Body of pancreas (tissue), 4 donors: ENCODE measurements at regions not wholly inside any gene's neighbourhood (a gene's known extent, or its start where the extent isn't known, plus 50 kb on each side); places are given as distances from the start of the nearest gene placed in this dataset.

Experiments
- ATAC-seq: fragments of 150-250 bp; one replicate; pipeline ENCODE4 v1.9.1; 2016
- DNase-seq, 4 donors: peaks; one replicate each; pipeline ENCODE4 v3.0.0-alpha.2; 2019
- H3K27ac ChIP-seq, 4 donors: fragments of 200-600 bp; sonication (generic); 1 replicate in 3 of 4; 2 replicates in 1 of 4; pipeline versions ENCODE4 v1.5.1 to v1.6.1; 2016 to 2019; ENCODE audit warnings: mild to moderate bottlenecking in 1 of 4, mixed read lengths in 1 of 4, moderate library complexity in 1 of 4
- H3K27me3 ChIP-seq, 2 donors: fragments of 200-600 bp; sonication (generic); one replicate each; pipeline ENCODE4 v1.6.0; 2016; ENCODE audit warnings: mild to moderate bottlenecking in 1 of 2
- H3K36me3 ChIP-seq, 2 donors: fragments of 200-600 bp; sonication (generic); replicated peaks in 1 of 2; 2 replicates each; pipeline ENCODE4 v1.5.1; 2016; ENCODE audit warnings: low read depth in 2 of 2; ENCODE audit not compliant: insufficient read depth in 1 of 2
- H3K4me1 ChIP-seq: fragments of 200-600 bp; sonication (generic); one replicate; pipeline ENCODE4 v1.6.0; 2016
- H3K4me3 ChIP-seq, 2 donors: fragments of 200-600 bp; sonication (generic); 1 replicate in 1 of 2; 2 replicates in 1 of 2; pipeline ENCODE4 v1.5.1; 2016 to 2019
- H3K9me3 ChIP-seq, 3 donors: fragments of 200-600 bp; sonication (generic); 1 replicate in 2 of 3; 2 replicates in 1 of 3; pipeline ENCODE4 v1.5.1; 2016
- POLR2A ChIP-seq, 3 donors: fragments of 450-650 bp; IDR thresholded peaks; one replicate each; pipeline ENCODE4 v1.6.1; 2016; ENCODE audit warnings: antibody characterized with exemption in 3 of 3, mild to moderate bottlenecking in 2 of 3
- WGBS, 2 donors: methylation state at CpG; one replicate each; pipeline ENCODE4 v1.1.5; 2017; 5-methylcytosine and 5-hydroxymethylcytosine counted together
- intact Hi-C: fragments of 100-400 bp; cut with DNase I; formaldehyde crosslinking; loops from one replicate; pipeline ENCODE4 v1.15.1; 2023
- TF ChIP-seq, protein P1 (sequence below), 7 experiments: fragments of 450-650 bp in 4 of 7; fragments of 200-600 bp in 3 of 7; sonication (generic) in 3 of 7; IDR thresholded peaks; one replicate each; pipeline ENCODE4 v1.5.1; 2016 to 2019; ENCODE audit warnings: antibody characterized with exemption in 7 of 7

DNA sequence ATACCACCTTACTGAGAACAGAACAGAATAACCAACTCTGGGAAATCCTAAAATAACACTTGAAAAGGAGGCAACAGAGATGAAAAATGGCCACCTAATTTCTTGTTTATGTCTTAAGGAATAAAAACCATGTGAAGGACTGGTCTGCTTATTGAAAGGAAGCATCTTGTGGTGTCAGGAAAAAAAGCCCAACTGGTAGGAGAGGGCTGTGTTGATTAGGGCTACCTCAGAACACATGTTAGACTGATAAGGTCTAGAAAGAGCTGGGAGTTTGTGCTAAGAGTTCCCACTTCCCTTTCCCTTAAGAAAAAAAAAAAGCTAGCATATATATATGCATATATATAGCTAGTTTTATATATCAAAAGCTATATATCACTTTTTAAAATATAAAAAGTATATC, 425.3 kb upstream of the BTBD3 start:
- Histone ChIP-seq H3K36me3 (no peaks in the 10 kb centered on the region), H3K4me1 (no peaks in the 10 kb centered on the region), H3K27ac (no peak overlapping the region), H3K4me3 (no peak overlapping the region), H3K9me3 (no peaks in the 10 kb centered on the region), H3K27me3 (no peaks in the 10 kb centered on the region)
- DNase-seq, result no peak
- intact Hi-C loops, result no loop called here
- no peak for TF ChIP-seq POLR2A (IDR thresholded peaks at IDR 0.05)
- TF ChIP-seq, protein P1, sequence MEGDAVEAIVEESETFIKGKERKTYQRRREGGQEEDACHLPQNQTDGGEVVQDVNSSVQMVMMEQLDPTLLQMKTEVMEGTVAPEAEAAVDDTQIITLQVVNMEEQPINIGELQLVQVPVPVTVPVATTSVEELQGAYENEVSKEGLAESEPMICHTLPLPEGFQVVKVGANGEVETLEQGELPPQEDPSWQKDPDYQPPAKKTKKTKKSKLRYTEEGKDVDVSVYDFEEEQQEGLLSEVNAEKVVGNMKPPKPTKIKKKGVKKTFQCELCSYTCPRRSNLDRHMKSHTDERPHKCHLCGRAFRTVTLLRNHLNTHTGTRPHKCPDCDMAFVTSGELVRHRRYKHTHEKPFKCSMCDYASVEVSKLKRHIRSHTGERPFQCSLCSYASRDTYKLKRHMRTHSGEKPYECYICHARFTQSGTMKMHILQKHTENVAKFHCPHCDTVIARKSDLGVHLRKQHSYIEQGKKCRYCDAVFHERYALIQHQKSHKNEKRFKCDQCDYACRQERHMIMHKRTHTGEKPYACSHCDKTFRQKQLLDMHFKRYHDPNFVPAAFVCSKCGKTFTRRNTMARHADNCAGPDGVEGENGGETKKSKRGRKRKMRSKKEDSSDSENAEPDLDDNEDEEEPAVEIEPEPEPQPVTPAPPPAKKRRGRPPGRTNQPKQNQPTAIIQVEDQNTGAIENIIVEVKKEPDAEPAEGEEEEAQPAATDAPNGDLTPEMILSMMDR (IDR thresholded peaks at IDR 0.05), result no peak
- ATAC-seq, result no peak

DNA sequence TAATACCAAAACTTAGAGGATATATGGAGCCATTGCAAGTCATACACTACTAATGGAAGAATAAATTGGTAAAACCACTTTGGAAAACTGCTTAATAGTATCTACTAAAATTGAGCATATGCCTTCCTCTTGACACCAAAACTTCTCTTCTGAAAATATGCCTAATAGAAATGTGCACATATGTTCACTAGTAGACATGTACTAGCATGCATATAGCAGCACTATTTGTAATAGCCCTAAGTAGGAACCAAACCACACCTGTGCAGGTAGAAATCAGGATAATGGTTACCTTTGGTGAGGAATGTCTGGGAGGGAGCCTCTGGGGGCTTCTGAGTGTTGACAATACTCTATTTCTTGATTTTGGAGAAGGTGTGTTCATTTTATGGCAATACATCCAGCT, 424.8 kb upstream of the BTBD3 start:
- ATAC-seq, result no peak

DNA sequence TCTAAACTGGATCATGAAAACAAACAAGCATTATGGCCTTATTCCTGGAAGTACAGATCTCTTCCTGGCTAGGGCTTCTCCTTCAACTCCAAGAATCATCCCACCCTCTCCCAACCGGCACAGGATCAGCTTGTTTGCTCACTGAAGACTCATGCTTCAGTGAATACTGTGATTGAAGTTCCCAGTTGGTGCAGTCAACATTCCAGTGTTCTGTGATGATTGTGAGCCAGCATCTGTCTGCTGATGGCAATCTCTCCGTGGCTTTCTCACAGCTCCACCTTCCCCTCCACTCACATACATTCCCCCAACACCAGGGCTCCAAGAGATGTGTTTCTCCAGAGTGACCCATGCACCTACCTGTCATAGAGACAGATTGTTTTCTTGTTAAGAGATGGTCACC, 421.3 kb upstream of the BTBD3 start:
- ATAC-seq (no peak), DNase-seq (no peak)
- Histone ChIP-seq H3K9me3 (no peaks in the 10 kb centered on the region), H3K27me3 (no peaks in the 10 kb centered on the region), H3K4me3 (no peak overlapping the region), H3K4me1 (no peaks in the 10 kb centered on the region), H3K27ac (no peak overlapping the region), H3K36me3 (no peaks in the 10 kb centered on the region)
- intact Hi-C loops, result no loop called here
- TF ChIP-seq POLR2A (IDR thresholded peaks at IDR 0.05), result no peak
- TF ChIP-seq, protein P1 (IDR thresholded peaks at IDR 0.05), result no peak
- WGBS, 2 donors, result 21 to 40% methylated on average over 2 of the region's 2 CpGs

More for the DNA sequence above, 424.8 kb upstream of the BTBD3 start:
- TF ChIP-seq POLR2A (IDR thresholded peaks at IDR 0.05), result no peak
- TF ChIP-seq, protein P1 (IDR thresholded peaks at IDR 0.05), result no peak
- Histone ChIP-seq H3K27ac (no peak overlapping the region), H3K9me3 (no peaks in the 10 kb centered on the region), H3K4me3 (no peak overlapping the region), H3K36me3 (no peaks in the 10 kb centered on the region), H3K27me3 (no peaks in the 10 kb centered on the region), H3K4me1 (no peaks in the 10 kb centered on the region)
- intact Hi-C loops, result no loop called here
- DNase-seq, result no peak

DNA sequence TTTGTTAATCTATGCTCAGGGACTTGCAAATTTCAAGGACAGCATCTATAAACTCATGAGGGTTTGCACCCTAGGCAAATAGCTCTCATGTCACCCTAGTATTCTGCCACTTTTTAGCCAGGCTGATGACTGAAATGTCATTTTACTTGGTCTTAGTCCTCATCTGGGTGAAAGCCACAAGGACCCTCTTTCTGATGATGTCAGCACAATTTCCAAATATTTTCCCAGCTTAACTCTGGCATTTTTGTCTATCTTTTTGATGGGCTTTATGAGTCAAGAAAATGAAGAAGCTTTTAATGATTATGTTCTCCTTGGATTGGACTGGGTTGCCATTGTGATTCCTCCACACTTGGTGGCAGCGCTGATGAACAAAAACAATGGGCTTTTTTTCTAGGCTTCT, 420.1 kb upstream of the BTBD3 start:
- ATAC-seq (no peak), DNase-seq (no peak)
- Histone ChIP-seq H3K27me3 (no peaks in the 10 kb centered on the region), H3K4me3 (no peak overlapping the region), H3K27ac (no peak overlapping the region), H3K36me3 (no peaks in the 10 kb centered on the region), H3K9me3 (no peaks in the 10 kb centered on the region), H3K4me1 (no peaks in the 10 kb centered on the region)
- 80 to 90% methylated on average over 1 of the region's 1 CpG for WGBS, 2 donors
- intact Hi-C loops, result no loop called here
- TF ChIP-seq, protein P1 (IDR thresholded peaks at IDR 0.05), result no peak
- TF ChIP-seq POLR2A (IDR thresholded peaks at IDR 0.05), result no peak

DNA sequence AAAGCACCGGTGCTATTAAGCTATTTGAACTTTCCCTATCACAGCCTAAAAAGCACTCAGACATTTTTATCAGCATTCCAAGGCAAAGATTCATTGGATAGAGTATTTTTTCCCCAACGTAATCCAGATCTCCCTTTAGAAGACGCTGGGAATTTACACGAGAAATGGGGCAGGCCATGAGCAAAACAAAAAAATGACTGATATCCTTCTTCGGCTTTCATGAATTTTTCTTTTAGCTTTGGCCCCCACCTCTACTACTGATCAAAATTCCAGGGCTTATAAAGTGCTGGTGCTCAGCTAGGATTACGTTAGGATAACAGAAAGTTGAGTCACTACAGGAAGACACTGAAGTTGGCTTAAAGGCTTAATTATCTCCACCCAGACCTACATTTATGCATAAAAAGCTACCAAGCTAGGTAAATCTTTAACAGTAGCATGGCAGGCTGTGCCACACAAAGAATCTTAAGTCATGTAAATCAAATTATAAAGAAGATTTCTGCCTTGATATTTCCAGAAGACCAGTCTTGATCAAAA, 418.5 kb upstream of the BTBD3 start:
- Histone ChIP-seq H3K36me3 (no peaks in the 10 kb centered on the region), H3K9me3 (no peaks in the 10 kb centered on the region), H3K4me1 (no peaks in the 10 kb centered on the region), H3K27me3 (no peaks in the 10 kb centered on the region), H3K4me3 (no peak overlapping the region), H3K27ac (no peak overlapping the region)
- ATAC-seq (no peak), DNase-seq (no peak)
- WGBS, 2 donors, result 63 to 69% methylated on average over 6 of the region's 6 CpGs
- no peak for TF ChIP-seq POLR2A (IDR thresholded peaks at IDR 0.05)
- TF ChIP-seq, protein P1 (IDR thresholded peaks at IDR 0.05), result no peak
- intact Hi-C loops, result no loop called here
